ENCODE measurements at regions not wholly inside any gene's neighbourhood (a gene's known extent, or its start where the extent isn't known, plus 50 kb on each side); places are given as distances from the start of the nearest gene placed in this dataset.

GRCh38 chr2:59858540-59858939, 694.9 kb downstream of the BCL11A start:
- TF ChIP-seq, protein P1, sequence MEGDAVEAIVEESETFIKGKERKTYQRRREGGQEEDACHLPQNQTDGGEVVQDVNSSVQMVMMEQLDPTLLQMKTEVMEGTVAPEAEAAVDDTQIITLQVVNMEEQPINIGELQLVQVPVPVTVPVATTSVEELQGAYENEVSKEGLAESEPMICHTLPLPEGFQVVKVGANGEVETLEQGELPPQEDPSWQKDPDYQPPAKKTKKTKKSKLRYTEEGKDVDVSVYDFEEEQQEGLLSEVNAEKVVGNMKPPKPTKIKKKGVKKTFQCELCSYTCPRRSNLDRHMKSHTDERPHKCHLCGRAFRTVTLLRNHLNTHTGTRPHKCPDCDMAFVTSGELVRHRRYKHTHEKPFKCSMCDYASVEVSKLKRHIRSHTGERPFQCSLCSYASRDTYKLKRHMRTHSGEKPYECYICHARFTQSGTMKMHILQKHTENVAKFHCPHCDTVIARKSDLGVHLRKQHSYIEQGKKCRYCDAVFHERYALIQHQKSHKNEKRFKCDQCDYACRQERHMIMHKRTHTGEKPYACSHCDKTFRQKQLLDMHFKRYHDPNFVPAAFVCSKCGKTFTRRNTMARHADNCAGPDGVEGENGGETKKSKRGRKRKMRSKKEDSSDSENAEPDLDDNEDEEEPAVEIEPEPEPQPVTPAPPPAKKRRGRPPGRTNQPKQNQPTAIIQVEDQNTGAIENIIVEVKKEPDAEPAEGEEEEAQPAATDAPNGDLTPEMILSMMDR (conservative IDR thresholded peaks at IDR 0.05) = no peak
- no peak for TF ChIP-seq EZH2 (IDR thresholded peaks at IDR 0.05; ENCODE audit: low read depth)

Data from PC-9 (cell line).